Mammary epithelial cell (primary cell): ENCODE measurements at regions not wholly inside any gene's neighbourhood (a gene's known extent, or its start where the extent isn't known, plus 50 kb on each side); places are given as distances from the start of the nearest gene placed in this dataset.

Source experiments
- CTCF ChIP-seq, 2 donors: IDR thresholded peaks in 1 of 2; conservative IDR thresholded peaks in 1 of 2; 2 replicates each; pipeline ENCODE4 v1.5.1; 2011 to 2012; ENCODE audit warnings: inconsistent platforms in 2 of 2, low read length in 2 of 2, mild to moderate bottlenecking in 2 of 2, control low read depth in 1 of 2, low read depth in 1 of 2; ENCODE audit not compliant: insufficient read depth in 1 of 2; ENCODE audit errors: extremely low read depth in 1 of 2
- EZH2 ChIP-seq: IDR thresholded peaks from 2 replicates; pipeline ENCODE4 v1.6.1; 2012; ENCODE audit warnings: low read length, inconsistent platforms, borderline replicate concordance

GRCh38 chr15:93424131-93424530, 335.1 kb upstream of the RGMA start:
- TF ChIP-seq CTCF (conservative IDR thresholded peaks at IDR 0.05 in 1 of 2, IDR thresholded peaks at IDR 0.05 in 1 of 2; ENCODE audit: extremely low read depth in 1 of 2, insufficient read depth in 1 of 2, low read depth in 1 of 2, low read length in 2 of 2) (no peak), EZH2 (no peak)
